B cell (primary cell): ENCODE measurements at regions not wholly inside any gene's neighbourhood (a gene's known extent, or its start where the extent isn't known, plus 50 kb on each side); places are given as distances from the start of the nearest gene placed in this dataset.

Experiments used
- EZH2 ChIP-seq: IDR thresholded peaks from 2 replicates; pipeline ENCODE4 v1.6.1; 2012; ENCODE audit warnings: borderline replicate concordance, low read depth, mild to moderate bottlenecking, moderate library complexity, low read length; ENCODE audit not compliant: insufficient read depth, poor library complexity, severe bottlenecking
- TF ChIP-seq, protein P1 (sequence below): fragments of 200-600 bp; IDR thresholded peaks from one replicate; pipeline ENCODE4 v1.8.0; 2022; ENCODE audit warnings: antibody characterized with exemption, mild to moderate bottlenecking

DNA sequence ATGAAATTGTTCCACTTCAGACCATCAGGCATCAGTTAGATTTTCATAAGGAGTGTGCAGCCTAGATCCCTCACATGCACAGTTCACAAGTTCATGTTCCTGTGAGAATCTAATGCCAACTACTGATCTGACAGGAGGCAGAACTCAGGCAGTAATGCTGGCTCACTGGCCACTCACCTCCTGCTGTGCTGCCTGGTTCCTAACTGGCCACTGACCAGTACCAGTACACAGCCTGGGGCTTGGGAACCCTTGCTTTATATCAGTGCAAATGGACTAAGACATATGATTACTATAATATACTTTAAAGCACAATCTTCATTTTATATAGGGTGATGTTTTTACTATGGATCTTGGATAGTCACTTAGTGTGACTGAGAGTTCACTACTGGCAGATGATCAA lies 259.2 kb downstream of the SLCO4C1 start:
- TF ChIP-seq, protein P1, sequence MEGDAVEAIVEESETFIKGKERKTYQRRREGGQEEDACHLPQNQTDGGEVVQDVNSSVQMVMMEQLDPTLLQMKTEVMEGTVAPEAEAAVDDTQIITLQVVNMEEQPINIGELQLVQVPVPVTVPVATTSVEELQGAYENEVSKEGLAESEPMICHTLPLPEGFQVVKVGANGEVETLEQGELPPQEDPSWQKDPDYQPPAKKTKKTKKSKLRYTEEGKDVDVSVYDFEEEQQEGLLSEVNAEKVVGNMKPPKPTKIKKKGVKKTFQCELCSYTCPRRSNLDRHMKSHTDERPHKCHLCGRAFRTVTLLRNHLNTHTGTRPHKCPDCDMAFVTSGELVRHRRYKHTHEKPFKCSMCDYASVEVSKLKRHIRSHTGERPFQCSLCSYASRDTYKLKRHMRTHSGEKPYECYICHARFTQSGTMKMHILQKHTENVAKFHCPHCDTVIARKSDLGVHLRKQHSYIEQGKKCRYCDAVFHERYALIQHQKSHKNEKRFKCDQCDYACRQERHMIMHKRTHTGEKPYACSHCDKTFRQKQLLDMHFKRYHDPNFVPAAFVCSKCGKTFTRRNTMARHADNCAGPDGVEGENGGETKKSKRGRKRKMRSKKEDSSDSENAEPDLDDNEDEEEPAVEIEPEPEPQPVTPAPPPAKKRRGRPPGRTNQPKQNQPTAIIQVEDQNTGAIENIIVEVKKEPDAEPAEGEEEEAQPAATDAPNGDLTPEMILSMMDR, result no peak
- no peak for TF ChIP-seq EZH2
